C4-2B (cell line): ENCODE measurements at regions not wholly inside any gene's neighbourhood (a gene's known extent, or its start where the extent isn't known, plus 50 kb on each side); places are given as distances from the start of the nearest gene placed in this dataset.
A peak's percentile ranks its signal among the peaks of the same experiment; 100 is the strongest.

Experiments used
- H3K27ac ChIP-seq: fragments of 450-650 bp; 2 replicates; pipeline ENCODE4 v1.5.1; 2017
- CTCF ChIP-seq: fragments of 450-650 bp; conservative IDR thresholded peaks from 2 replicates; pipeline ENCODE4 v1.5.1; 2017; ENCODE audit warnings: mild to moderate bottlenecking
- ZFX ChIP-seq: fragments of 450-650 bp; IDR thresholded peaks from 2 replicates; pipeline ENCODE4 v1.6.1; 2017

- H3K27ac ChIP-seq = peak overlapping the region; percentile 39; the same call in 1 of the 2 replicates
- TF ChIP-seq ZFX (no peak), CTCF (no peak)
Measured at GRCh38 chr5:110027527-110028322, 338.0 kb downstream of the MAN2A1 start.

DNA sequence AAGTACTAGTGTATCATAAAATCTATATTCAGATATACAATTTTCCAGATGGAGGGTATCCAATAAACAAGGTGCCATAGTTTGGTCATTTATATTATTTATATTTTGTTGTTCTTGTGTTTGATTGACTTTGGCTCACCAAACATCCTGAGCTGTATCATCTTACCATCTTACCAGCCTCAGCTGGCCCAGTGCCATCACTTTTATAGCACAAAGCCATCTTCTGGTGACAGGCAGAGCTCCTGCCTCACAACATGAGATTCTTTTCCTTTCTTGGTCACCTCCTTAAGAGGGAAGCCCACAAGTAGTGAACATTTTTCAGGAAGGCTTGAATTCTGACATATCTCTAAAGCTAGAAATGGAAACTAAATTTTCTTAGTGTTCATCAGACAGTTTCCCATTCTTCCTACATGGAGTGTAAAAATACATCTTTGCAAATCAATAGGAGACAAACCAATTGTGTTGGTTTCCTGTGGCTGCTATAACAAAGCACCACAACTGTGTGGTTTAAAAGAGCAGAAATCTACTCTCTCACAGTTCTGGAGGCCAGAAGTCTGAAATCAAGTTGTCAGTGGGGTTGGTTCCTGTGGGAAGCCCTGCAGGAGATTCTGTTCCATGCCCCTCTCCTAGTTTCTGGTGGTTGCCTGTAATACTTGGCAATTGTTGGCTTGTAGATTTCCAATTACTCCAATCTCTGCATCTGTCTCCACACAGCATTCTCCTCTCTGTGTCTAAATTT lies 341.8 kb downstream of the MAN2A1 start:
- no peak overlapping the region for H3K27ac ChIP-seq
- TF ChIP-seq ZFX = no peak
- TF ChIP-seq CTCF = no peak

DNA sequence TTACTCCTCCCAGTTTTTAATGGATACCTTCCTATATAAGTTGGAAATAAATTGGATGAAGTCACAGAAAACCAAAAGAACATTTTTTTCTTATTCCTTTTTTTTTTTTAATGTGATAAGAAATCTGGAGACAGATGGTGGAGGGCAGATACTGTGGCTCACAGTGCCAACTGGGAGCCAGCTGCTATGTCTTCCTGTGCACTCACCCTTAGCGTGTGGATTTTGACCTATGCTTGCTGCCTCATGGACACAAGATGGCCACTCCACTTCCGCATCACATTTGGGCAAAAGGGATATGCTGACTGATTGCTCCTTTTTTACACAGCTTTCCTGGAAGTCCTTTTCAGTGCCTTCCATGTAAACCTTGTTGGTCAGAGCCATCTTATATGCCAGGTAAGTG lies 342.6 kb downstream of the MAN2A1 start:
- no peak for TF ChIP-seq ZFX

DNA sequence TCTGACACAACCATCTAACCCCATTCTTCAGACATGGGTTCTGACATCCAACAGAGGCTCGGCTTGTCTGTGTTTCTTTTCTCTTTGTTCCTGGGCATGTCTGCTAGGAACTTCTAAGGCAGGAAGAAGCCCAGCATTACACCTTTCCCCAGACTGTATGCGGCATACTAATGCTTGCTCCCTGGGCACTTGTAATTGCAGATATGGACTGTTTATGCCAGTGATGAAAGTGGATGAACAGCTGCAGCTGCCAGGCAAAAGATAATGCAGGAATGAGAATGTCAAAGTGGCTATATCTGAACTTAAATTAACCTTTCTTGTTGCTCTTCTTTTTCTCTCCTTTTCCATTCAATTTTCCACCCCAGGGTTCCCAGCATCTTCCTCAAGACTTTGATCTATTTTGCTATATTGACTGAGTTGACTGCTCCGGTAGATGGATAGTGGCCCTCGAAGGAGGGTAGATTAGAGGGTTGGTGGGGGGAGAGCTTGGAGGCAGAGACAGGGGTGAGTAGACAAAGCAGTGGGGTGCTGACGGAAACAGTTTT lies 344.4 kb downstream of the MAN2A1 start:
- no peak for TF ChIP-seq CTCF
- TF ChIP-seq ZFX = no peak
- H3K27ac ChIP-seq = no peak overlapping the region

More for the DNA sequence above, 342.6 kb downstream of the MAN2A1 start:
- no peak overlapping the region for H3K27ac ChIP-seq

DNA sequence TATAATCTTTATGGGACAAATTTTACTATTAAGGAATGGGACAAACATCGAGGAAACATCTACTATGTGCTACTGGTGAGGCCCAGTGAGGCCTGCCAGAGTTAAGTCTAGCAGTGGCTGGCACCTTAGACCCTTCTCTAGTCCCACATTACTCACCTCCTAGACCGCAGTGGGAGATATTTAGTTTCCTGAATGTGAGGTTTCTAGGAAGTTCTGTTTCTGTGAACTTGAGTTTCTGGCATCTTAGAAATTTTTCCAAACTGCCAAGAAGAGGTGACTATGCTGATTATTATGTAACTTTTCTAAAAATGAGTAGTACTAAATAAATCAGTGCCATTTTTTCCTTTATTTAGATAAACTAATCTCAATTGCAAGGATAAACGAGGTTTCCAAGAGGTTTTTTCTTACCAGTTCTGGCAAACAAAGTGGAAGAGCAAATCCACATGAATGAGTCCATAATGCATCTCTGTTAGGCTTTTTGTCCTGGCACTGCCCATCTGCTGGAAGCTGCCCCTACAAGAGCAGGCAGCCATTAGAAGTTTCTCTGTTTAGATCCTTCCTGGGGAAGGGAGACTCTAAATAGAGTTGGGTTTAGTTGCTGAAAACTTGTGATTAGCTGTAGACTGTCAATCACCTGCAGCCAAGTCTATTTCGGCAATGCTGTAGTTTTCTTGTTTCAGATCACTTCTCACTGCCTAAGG lies 348.7 kb downstream of the MAN2A1 start:
- H3K27ac ChIP-seq = no peak overlapping the region
- TF ChIP-seq CTCF (no peak), ZFX (no peak)

GRCh38 chr5:110040178-110040577 lies 350.5 kb downstream of the MAN2A1 start:
- H3K27ac ChIP-seq = no peak overlapping the region
- TF ChIP-seq CTCF = peak; percentile 46
- TF ChIP-seq ZFX = no peak

DNA sequence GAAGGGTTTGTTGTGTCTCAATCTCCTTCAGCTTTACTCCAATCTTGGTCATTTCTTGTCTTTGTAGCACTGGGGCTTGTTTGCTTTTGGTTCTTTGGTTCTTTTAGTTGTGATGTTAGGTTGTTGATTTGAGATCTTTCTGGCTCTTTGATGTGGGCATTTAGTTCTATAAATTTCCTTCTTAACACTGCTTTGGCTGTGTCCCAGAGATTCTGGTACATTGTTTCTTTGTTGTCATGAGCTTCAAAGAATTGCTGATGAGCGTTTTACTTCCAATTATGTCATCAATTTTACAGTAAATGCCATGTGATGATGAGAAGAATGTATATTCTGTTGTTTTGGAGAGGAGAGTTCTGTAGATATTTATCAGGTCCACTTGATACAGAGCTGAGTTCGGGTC lies 353.3 kb downstream of the MAN2A1 start:
- TF ChIP-seq CTCF (no peak), ZFX (no peak)
- H3K27ac ChIP-seq = no peak overlapping the region
